ENCODE measurements at regions not wholly inside any gene's neighbourhood (a gene's known extent, or its start where the extent isn't known, plus 50 kb on each side); places are given as distances from the start of the nearest gene placed in this dataset.

DNA sequence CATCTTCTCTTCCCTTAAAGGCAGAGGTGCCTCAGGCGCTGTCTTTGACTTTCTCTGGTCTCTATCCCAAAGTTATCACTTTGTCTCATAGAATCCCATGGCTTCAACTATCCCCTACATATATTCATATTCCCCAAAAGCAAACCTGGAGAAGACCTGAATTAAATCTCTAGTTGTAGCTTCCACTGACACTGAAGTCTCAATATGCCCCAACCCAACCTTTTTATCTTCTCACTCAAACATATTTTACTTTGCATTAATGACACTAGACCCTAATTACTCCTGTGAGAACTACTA lies 354.5 kb upstream of the DUSP10 start:
- no peak overlapping the region for H3K4me3 ChIP-seq (ENCODE audit: low read depth, low read length)
- no peak for DNase-seq (ENCODE audit: low read depth)

DNA sequence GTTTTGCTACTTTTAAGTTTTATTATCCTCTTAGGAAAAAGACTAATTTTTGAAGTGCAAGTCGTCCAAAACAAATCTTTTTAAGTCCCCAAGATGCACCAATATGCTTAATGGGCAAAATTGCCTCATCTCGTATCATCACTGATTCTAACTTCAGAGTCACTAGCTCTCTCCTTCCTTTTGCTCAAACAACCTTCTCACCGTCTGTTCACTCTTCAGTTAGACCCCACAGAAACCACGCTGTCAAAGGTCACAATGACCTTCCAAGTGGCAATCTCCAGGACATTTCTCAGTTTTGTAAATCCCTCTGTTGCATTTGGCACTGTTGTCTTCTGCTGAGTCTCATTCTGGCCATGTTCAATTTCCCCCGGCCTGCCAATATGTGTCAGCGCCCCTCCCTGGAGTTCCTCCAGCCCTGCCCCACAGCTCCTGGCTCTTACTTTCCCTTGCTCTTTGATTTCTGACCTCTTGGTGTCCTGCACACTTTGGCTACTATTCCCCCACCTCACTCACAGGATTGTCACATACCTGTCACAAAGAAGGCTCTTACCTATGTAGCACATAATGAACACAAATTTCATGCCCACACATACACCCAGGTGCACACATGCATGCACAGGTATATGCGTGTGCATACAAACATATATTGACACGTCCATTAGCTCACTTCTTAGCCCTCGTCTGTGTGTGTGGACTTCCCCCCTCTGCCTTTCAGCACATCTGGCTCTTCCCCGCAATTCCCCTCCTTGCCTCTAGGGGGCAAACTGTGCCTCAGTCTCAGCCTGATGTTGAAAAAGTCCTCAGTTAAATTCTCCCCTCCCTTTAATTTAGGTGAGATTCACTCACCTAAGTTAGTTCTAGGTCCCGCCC lies 354.0 kb upstream of the DUSP10 start:
- DNase-seq (ENCODE audit: low read depth), result no peak
- H3K4me3 ChIP-seq (ENCODE audit: low read depth, low read length), result no peak overlapping the region

DNA sequence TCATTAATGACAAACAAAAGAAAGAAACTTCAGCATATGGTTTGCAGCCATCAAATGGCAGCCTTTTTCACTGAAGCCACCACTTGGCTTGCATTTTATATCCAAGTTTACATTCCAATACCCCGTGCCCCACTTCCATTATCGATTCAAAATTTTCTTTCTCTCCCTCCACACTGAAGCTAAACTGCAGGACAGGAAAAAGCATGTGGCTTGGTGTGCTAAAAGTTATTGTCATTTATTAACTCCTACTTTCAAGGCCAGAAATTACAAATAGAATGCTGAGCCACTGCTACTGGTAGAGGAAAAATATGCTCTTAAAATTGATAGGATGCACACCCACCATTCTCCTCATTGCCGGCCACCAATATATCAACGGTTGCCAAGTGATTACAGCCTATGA lies 351.6 kb upstream of the DUSP10 start:
- no peak for DNase-seq (ENCODE audit: low read depth)
- H3K4me3 ChIP-seq (ENCODE audit: low read depth, low read length), result no peak overlapping the region

DNA sequence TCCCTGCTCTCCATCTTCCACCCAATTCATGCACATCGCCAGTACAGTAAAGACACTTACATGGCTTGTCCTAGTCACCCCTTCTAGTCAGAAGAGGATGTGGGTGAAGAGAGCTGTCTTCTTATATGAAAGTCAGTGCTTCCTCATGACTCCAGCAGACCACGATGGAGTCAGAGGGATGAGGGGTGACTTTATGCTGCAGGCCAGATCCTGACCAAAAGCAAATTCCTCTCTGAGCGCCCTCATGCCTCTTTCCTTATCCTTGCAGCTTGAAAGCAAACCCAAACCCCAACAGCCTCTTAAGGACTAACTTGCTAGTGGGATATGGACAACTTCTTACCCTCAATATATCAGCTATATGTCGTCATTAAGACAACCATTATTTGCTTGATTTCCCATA lies 348.2 kb upstream of the DUSP10 start:
- DNase-seq (ENCODE audit: low read depth), result no peak
- H3K4me3 ChIP-seq (ENCODE audit: low read depth, low read length), result no peak overlapping the region

DNA sequence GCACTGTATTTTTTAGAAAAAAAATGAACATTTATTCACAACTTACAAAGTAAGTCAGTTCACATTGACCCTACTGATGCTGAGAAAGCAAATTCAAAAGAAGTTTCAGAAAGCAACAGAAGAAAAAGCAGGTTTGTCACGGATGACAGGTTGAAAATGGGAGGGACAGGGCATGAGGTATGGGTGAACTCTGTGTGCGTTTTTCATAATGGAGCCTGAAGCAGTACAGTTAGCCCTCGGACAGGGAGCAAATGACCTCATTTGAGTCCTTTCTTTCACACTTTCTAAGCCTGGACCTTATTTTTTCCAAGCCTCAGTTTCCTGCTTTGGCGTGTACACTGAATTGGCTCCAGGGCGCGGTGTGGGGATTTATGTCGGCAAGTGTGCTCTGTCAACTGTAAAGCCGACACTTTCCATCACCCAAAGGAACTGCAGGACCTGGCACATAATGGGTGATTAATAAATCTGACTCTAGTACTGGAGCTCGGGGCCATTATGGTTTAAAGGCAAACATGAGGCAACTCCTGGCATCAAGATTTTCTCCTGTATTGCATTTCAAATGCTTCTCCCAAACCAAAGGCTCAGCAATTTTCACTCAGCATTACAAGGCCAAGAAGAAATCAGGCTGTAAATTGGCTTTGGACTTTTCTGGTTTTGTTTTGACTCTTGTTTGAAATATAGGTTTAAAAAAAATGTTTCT lies 345.5 kb upstream of the DUSP10 start:
- H3K4me3 ChIP-seq (ENCODE audit: low read depth, low read length), result no peak overlapping the region
- no peak for DNase-seq (ENCODE audit: low read depth)

DNA sequence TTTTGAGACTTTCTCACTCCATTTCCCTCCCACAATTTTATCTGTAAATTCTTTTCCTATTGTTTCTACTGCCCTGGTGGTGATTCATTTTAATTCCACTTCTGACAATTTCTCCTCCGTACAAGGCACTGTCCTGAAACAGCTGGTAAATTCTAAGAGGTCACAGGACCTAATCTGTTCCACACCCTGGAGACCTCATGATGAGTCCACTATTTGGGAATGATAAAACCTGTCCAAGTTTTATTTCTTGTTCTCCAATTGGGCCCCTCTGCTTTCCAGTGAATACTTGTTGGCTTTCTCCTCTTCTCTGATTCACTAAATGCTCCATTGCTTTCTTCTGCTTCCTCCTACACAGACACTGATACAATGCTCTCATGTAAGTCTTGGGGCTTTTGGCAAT lies 343.1 kb upstream of the DUSP10 start:
- no peak overlapping the region for H3K4me3 ChIP-seq (ENCODE audit: low read depth, low read length)
- DNase-seq (ENCODE audit: low read depth), result no peak

DNA sequence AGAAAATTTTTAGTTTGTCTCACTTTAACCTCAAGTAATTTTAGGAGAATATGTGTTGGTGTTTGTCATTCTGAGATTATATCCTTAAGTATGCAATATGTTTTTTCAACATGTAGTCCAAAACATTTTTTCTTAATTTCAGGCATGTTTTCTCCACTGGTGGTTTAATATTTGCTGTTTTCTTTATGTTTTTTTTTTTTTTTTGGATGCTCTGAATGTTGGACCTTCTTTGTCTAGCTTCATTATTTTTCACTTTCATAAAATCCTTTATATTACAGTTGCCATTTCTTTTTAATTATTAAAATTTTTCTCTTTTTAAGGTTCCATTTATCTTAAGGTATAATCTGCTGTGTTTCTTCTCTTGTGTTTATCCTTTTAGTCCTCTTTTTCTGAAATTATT lies 342.2 kb upstream of the DUSP10 start:
- DNase-seq (ENCODE audit: low read depth), result no peak
- H3K4me3 ChIP-seq (ENCODE audit: low read depth, low read length), result no peak overlapping the region

DNA sequence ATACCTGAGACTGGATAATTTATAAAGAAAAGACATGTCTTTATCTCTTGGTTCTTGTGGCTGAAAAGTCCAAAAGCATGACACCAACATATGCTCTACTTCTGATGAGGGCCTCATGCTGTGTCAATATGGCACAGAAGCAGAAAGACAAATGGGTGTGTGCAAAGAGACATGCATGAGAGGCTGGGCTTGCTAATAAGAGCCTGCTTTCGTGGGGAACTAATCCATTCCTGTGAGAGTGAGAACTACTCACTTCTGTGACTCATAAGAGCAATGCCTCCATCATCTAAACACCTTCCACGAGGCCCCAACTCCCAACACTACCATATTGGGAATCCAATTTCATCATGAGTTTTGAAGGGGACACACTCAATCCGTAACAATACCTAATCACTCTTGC lies 340.0 kb upstream of the DUSP10 start:
- no peak overlapping the region for H3K4me3 ChIP-seq (ENCODE audit: low read depth, low read length)
- no peak for DNase-seq (ENCODE audit: low read depth)

DNA sequence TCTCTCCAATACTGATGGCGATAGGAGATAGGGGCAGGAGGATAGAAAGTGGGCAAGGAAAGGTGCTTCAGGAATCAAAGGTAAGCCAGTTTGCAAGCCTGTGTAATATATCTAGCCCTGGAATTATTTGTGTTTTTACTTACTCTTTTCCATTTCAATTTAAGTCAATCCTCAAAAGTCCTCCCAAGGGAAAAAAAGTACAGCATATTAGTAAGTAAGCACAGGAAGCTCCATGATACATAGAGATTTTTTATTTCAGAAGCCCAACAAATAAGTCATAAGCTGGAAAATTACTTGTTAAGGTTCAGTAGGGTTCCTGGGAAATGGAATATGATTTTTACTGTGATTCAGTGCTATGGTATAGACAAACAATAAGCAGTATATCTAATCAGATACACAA lies 337.7 kb upstream of the DUSP10 start:
- H3K4me3 ChIP-seq (ENCODE audit: low read depth, low read length), result no peak overlapping the region
- DNase-seq (ENCODE audit: low read depth), result no peak

DNA sequence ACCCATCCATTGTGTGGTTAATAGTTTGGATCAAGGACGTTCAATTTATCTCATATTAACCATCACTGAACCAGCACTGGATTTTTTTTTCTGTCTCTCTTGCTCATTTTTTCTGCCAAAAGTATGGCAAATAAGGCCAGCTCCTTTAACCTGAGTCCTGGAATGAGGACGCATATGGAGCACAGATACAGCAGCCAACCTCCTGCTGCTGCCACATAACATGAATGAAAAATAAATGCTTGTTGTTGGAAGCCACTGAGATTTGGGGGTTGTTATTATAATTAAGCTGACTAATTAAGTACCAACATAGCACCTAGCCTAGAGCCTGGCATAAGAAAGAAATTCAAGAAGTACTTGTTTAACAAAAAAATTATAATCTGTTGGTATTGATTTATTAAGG lies 335.3 kb upstream of the DUSP10 start:
- no peak overlapping the region for H3K4me3 ChIP-seq (ENCODE audit: low read depth, low read length)
- no peak for DNase-seq (ENCODE audit: low read depth)

DNA sequence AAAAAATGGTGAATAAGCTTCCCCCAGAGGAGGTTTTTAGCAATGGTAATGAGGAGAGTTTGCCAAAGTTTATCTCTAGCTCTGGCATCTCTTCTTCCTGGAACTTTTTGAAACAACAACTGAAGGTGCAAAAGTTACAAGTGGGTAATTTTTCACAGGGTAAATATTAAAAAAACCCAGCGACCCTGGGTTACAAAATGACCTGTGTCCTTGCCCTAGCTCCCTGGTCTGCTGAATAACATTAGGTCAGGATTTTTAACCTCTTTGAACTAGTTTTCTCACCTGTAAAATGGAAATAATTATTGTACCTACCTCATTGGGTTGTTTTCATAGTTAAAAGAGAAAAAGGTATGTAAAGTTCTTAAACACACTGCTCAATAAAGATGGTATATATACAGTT lies 332.4 kb upstream of the DUSP10 start:
- no peak for DNase-seq (ENCODE audit: low read depth)

DNA sequence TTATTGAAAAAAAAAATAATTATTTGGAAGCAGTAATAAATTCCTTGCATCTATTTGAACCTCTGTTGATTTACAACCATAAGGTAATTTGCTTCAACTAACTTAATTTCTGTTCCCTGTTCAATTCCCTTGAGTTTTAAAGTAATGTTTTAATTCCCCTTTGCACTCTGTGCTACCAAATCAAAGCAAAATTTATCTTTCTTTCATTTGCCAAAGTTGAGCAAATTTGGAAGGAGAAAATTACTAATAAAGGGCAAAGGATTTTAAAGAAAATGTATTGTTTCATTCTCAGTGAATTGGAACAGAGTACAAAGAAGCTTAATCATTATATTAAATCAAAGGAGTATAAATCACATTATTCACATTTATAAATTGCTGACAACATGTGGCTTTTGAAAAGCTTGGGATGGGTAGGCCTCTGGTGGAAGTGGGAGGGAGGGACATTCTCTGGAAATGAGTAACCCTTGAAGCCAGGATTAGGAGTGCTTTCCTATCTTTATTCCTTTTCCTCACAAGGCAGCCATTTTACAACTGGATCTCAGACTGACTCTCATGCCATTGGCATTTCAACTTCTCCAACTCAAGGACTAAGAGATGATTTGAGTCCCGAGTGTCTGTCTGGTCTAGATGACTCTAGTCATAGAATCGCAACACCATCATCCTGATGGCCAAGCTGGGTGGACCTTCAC lies 331.6 kb upstream of the DUSP10 start:
- no peak overlapping the region for H3K4me3 ChIP-seq (ENCODE audit: low read depth, low read length)
- DNase-seq (ENCODE audit: low read depth), result peak; percentile 80

More for the DNA sequence above, 332.4 kb upstream of the DUSP10 start:
- no peak overlapping the region for H3K4me3 ChIP-seq (ENCODE audit: low read depth, low read length)

DNA sequence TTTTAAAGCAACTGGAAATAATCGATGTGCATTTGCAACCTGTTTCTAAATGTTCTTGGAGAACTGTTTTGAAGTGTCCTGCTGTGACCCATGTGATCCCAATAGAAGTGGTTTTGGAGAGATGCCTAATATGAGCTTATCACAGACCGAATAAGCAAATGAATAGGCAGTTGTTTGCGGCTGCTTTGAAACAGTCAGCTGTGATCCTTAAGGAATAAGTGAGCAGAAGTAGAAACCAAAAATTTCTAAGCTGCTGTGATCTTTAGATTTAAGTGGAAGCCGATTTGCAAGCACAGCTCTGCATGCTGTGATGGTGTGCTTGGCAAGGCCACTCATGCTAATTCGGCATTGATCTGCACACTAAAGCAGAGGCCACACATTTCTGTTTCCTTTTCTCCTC lies 329.5 kb upstream of the DUSP10 start:
- no peak for DNase-seq (ENCODE audit: low read depth)
- H3K4me3 ChIP-seq (ENCODE audit: low read depth, low read length), result no peak overlapping the region

DNA sequence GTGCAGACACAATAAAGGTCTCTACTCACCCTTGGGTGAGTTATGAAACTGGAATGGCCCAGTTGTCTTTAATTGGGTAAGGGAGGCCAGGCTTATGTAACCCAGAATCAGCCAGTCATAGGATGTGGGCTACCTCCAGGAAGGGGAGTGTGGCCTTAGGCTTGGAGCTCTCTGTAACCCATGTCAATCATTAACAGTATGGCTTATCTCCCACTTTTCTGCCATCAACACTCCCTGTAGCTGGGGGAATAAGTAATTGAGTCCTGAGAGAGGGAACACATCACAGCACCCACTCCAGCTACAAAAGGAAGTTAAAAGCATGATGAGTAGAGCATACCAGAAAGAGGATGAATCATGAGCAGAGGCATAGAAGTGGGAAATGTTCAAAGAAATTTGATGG lies 327.0 kb upstream of the DUSP10 start:
- DNase-seq (ENCODE audit: low read depth), result no peak
- no peak overlapping the region for H3K4me3 ChIP-seq (ENCODE audit: low read depth, low read length)

DNA sequence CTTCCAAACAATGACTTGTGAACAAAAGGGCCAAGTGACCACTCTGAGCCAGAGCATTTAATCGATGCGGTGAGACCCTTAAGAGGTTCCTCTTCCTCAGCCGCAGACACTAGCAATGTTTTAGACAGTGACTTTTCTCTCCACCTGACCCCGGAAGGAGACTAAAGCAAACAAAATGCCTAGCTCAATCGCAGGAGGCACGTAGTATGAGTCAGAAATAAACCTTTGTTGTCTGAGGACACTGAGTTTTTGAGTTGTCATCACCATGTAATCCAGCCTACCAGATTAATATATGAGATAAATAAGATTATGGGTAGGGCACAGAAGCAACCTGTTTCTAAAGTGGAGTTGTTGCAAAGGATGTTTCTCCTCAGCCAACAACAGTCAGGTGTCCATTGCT lies 326.2 kb upstream of the DUSP10 start:
- no peak overlapping the region for H3K4me3 ChIP-seq (ENCODE audit: low read depth, low read length)
- DNase-seq (ENCODE audit: low read depth), result no peak

DNA sequence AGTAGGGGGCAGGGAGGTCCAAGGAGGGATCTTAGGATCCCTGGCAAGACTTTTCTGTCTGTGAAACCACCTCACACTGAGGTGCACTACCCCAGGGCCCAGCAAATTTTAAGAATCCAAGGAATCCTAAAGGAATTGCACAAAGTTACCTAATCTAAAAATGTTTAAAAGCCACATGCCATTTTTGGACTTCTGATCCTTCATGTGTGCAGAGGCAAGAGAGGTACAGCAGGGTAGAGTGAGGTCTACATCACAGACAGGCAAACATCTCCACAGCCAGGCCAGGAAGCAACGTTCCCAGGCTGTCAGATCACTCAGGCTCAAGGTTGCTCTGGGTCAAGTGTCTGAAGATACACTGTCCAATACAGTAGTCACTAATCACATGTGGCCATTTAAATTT lies 324.6 kb upstream of the DUSP10 start:
- H3K4me3 ChIP-seq (ENCODE audit: low read depth, low read length), result no peak overlapping the region

DNA sequence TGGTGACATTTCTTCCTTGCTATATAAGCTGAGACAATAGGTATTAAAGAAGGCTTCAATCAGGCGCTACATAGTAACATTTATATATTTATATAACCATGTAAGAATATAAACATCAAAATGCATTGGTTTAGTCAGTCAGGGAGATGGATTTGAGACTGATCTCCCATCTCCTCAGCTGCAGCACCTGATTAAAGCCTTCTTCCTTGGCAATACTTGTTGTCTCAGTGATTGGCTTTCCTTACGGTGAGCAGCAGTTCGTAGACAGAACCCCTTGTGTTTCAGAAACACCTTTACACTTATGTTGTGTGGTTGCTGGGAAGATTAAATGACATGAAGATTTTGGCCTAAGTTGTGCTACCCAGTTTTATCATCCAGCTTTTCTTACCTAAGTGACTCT lies 323.3 kb upstream of the DUSP10 start:
- H3K4me3 ChIP-seq (ENCODE audit: low read depth, low read length), result no peak overlapping the region
- no peak for DNase-seq (ENCODE audit: low read depth)

More for the DNA sequence above, 324.6 kb upstream of the DUSP10 start:
- DNase-seq (ENCODE audit: low read depth), result no peak

DNA sequence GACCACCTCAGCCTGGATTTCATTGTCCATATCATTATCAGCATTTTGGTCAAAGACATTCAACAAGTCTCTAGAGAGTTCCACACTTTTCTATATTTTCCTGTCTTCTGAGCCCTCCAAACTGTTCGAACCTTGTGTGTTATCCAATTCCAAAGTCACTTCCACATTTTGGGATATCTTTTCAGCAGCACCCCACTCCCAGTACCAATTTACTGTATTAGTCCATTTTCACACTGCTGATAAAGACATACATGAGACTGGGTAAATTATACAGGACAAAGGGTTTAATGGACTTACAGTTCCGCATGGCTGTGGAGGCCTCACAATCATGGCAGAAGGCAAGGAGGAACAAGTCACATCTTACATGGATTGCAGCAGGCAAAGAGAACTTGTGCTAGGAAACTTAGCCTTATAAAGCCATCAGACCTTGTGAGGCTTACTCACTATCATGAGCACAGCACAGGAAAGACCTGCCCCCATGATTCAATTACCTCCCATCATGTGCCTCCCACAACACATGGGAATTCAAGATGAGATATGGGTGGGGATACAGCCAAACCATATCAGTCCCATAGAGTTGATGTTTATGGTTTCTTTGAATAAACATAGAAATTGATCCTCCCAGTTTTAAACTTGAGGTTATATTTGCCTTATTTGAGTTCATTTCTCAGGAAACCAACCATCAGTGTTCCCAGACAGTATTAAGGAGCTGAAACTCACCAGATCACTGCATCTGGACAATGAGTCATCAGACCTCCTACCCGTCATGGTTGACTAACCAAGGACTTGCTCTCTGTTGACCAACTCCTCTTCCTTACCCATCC lies 322.7 kb upstream of the DUSP10 start:
- no peak overlapping the region for H3K4me3 ChIP-seq (ENCODE audit: low read depth, low read length)
- peak; percentile 86 for DNase-seq (ENCODE audit: low read depth)

DNA sequence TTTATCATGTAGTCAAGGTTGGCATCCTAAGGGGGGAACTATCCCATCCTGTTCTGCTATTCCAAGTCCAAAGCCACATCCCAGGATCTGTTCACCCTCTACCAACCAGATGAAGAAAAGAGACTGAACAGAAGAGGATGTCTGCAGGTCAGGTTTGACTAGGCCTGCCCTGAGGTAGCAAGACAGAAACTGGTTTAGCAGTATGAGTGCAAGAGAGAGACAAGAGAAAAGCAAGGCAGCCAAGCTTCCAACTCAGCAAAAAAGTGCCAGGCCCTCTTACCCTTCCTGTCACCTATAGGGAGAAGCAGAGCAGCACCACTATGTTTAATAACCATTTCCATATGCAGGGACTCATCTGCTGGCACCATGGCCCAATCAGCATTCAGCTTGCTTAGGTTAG lies 320.8 kb upstream of the DUSP10 start:
- no peak for DNase-seq (ENCODE audit: low read depth)
- H3K4me3 ChIP-seq (ENCODE audit: low read depth, low read length), result no peak overlapping the region
